GM23338 (cell line): ENCODE measurements at regions not wholly inside any gene's neighbourhood (a gene's known extent, or its start where the extent isn't known, plus 50 kb on each side); places are given as distances from the start of the nearest gene placed in this dataset.

Experiments used
- ATAC-seq: fragments of 200-7000 bp; cut with Tn5 transposase; 3 replicates; pipeline ENCODE4 v1.9.1; 2020
- DNase-seq: peaks from one replicate; pipeline ENCODE4 v3.0.0-alpha.2; 2015; ENCODE audit warnings: low spot score
- H2AFZ ChIP-seq: fragments of 200-600 bp; sonication (generic); 2 replicates; pipeline ENCODE4 v1.8.0; 2016; ENCODE audit warnings: antibody characterized with exemption, mild to moderate bottlenecking, moderate library complexity
- H3F3A ChIP-seq: fragments of 200-600 bp; sonication (generic); replicated peaks from 2 replicates; pipeline ENCODE4 v1.8.0; 2017; ENCODE audit warnings: antibody characterized with exemption, mixed run types, low read depth
- H3K27ac ChIP-seq: fragments of 200-600 bp; sonication (generic); 2 replicates; pipeline ENCODE4 v1.6.1; 2016; ENCODE audit warnings: low read depth
- H3K27me3 ChIP-seq: fragments of 200-600 bp; sonication (generic); 2 replicates; pipeline ENCODE4 v1.8.0; 2016; ENCODE audit warnings: mild to moderate bottlenecking, mixed run types, moderate library complexity; ENCODE audit not compliant: insufficient read depth
- H3K36me3 ChIP-seq: fragments of 200-600 bp; sonication (generic); 2 replicates; pipeline ENCODE4 v1.8.0; 2016; ENCODE audit warnings: mild to moderate bottlenecking; ENCODE audit not compliant: insufficient read depth
- H3K4me1 ChIP-seq: fragments of 200-600 bp; sonication (generic); 2 replicates; pipeline ENCODE4 v1.8.0; 2016; ENCODE audit warnings: mild to moderate bottlenecking, moderate library complexity; ENCODE audit not compliant: insufficient read depth
- H3K4me2 ChIP-seq: fragments of 200-600 bp; sonication (generic); 2 replicates; pipeline ENCODE4 v1.7.1; 2017; ENCODE audit warnings: mixed run types
- H3K4me3 ChIP-seq: fragments of 200-600 bp; sonication (generic); 2 replicates; pipeline ENCODE4 v1.6.1; 2016; ENCODE audit warnings: mixed run types
- H3K79me2 ChIP-seq: fragments of 200-600 bp; sonication (generic); replicated peaks from 2 replicates; pipeline ENCODE4 v1.8.0; 2017; ENCODE audit warnings: mild to moderate bottlenecking; ENCODE audit not compliant: insufficient read depth
- H3K9me2 ChIP-seq: fragments of 200-600 bp; sonication (generic); 2 replicates; pipeline ENCODE4 v1.8.0; 2017; ENCODE audit not compliant: insufficient read depth
- H4K20me1 ChIP-seq: fragments of 200-600 bp; sonication (generic); replicated peaks from 2 replicates; pipeline ENCODE4 v1.8.0; 2017; ENCODE audit warnings: mild to moderate bottlenecking; ENCODE audit not compliant: insufficient read depth
- H3K27ac Mint-ChIP-seq: 2 replicates; pipeline ENCODE4 v1.8.0; 2020; ENCODE audit warnings: inconsistent platforms, mild to moderate bottlenecking, moderate library complexity, mixed read lengths
- H3K27me3 Mint-ChIP-seq: 3 replicates; pipeline ENCODE4 v1.8.0; 2022; ENCODE audit warnings: low read depth, mild to moderate bottlenecking, moderate library complexity, mixed read lengths, inconsistent platforms; ENCODE audit not compliant: insufficient read depth, poor library complexity
- H3K36me3 Mint-ChIP-seq: 3 replicates; pipeline ENCODE4 v1.8.0; 2021; ENCODE audit warnings: low read depth, mild to moderate bottlenecking, inconsistent platforms, moderate library complexity, mixed read lengths
- H3K4me1 Mint-ChIP-seq: 3 replicates; pipeline ENCODE4 v1.8.0; 2020; ENCODE audit warnings: mild to moderate bottlenecking, inconsistent platforms, mixed read lengths
- H3K4me3 Mint-ChIP-seq: 3 replicates; pipeline ENCODE4 v1.8.0; 2021; ENCODE audit warnings: moderate library complexity, mild to moderate bottlenecking, inconsistent platforms, mixed read lengths
- H3K9me3 Mint-ChIP-seq: 3 replicates; pipeline ENCODE4 v1.8.0; 2020; ENCODE audit warnings: moderate library complexity, mild to moderate bottlenecking, inconsistent platforms, mixed read lengths
- CREB1 ChIP-seq: fragments of 250-450 bp; sonication (Bioruptor Pico); IDR thresholded peaks from 2 replicates; pipeline ENCODE4 v1.5.0; 2020; ENCODE audit warnings: low read depth, mild to moderate bottlenecking, moderate library complexity
- EZH2phosphoT487 ChIP-seq: fragments of 200-600 bp; sonication (generic); IDR thresholded peaks from one replicate; pipeline ENCODE4 v1.8.1; 2018; ENCODE audit warnings: antibody characterized with exemption; ENCODE audit not compliant: unreplicated experiment
- JUNB ChIP-seq: IDR thresholded peaks from one replicate; pipeline ENCODE4 v1.6.1; 2016; ENCODE audit warnings: antibody characterized with exemption; ENCODE audit not compliant: unreplicated experiment
- POLR2AphosphoS5 ChIP-seq: IDR thresholded peaks from 2 replicates; pipeline ENCODE4 v1.6.1; 2016; ENCODE audit warnings: antibody characterized with exemption, low read depth
- STAT1 ChIP-seq: IDR thresholded peaks from one replicate; pipeline ENCODE4 v1.6.1; 2016; ENCODE audit warnings: antibody characterized with exemption; ENCODE audit not compliant: unreplicated experiment
- ZNF114 ChIP-seq: fragments of 250-450 bp; sonication (Bioruptor Pico); IDR thresholded peaks from 2 replicates; pipeline ENCODE4 v1.5.0; 2020; ENCODE audit warnings: mild to moderate bottlenecking, moderate library complexity
- ZNF331 ChIP-seq: fragments of 250-450 bp; sonication (Bioruptor Pico); IDR thresholded peaks from 2 replicates; pipeline ENCODE4 v1.5.0; 2020; ENCODE audit warnings: low read depth, mild to moderate bottlenecking, moderate library complexity
- TF ChIP-seq, protein P1 (sequence below): IDR thresholded peaks from one replicate; pipeline ENCODE4 v1.6.1; 2018; ENCODE audit warnings: antibody characterized with exemption; ENCODE audit not compliant: unreplicated experiment
- TF ChIP-seq, protein P2 (sequence below): fragments of 250-450 bp; sonication (Bioruptor Pico); IDR thresholded peaks from 2 replicates; pipeline ENCODE4 v1.5.0; 2020; ENCODE audit warnings: mild to moderate bottlenecking, moderate library complexity

DNA sequence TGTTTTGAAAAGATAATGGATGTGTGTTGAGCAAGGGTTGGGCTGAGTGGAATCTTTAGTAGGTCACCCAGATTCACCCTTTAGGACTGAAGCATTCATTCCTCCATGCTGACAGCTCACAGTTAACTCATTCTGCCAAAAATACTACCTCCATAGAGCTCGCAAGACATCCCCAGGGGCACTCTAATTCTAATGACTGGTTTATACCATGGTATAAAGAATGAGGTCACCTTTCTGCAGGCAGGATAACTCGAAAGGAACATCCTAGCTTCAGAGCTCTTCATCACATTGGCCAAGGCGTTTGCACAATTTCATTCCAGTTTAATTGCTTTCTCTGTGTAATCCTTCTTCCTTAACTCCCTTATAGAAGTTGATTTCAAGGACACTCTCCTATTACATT lies 1257.2 kb upstream of the EYS start:
- Mint-ChIP-seq H3K36me3 (no peaks in the 10 kb centered on the region; the same call in 2 of the 3 replicates), H3K27me3 (peaks cover 4% of the 10 kb centered on the region), H3K9me3 (peaks cover 13% of the 10 kb centered on the region), H3K27ac (no peak overlapping the region), H3K4me3 (no peak overlapping the region), H3K4me1 (no peaks in the 10 kb centered on the region; the same call in 2 of the 3 replicates)
- no peaks in the 10 kb centered on the region for H3K4me1 ChIP-seq
- H2AFZ ChIP-seq: no peak overlapping the region
- no peaks in the 10 kb centered on the region for H3K79me2 ChIP-seq
- DNase-seq (no peak), ATAC-seq (no peak)
- H4K20me1 ChIP-seq: no peaks in the 10 kb centered on the region
- H3K4me2 ChIP-seq: no peak overlapping the region
- no peaks in the 10 kb centered on the region for H3F3A ChIP-seq
- peaks cover 3% of the 10 kb centered on the region; the same call in 1 of the 2 replicates for H3K9me2 ChIP-seq
- H3K4me3 ChIP-seq: no peak overlapping the region
- H3K27ac ChIP-seq: no peak overlapping the region
- H3K27me3 ChIP-seq: no peaks in the 10 kb centered on the region
- TF ChIP-seq, protein P1, sequence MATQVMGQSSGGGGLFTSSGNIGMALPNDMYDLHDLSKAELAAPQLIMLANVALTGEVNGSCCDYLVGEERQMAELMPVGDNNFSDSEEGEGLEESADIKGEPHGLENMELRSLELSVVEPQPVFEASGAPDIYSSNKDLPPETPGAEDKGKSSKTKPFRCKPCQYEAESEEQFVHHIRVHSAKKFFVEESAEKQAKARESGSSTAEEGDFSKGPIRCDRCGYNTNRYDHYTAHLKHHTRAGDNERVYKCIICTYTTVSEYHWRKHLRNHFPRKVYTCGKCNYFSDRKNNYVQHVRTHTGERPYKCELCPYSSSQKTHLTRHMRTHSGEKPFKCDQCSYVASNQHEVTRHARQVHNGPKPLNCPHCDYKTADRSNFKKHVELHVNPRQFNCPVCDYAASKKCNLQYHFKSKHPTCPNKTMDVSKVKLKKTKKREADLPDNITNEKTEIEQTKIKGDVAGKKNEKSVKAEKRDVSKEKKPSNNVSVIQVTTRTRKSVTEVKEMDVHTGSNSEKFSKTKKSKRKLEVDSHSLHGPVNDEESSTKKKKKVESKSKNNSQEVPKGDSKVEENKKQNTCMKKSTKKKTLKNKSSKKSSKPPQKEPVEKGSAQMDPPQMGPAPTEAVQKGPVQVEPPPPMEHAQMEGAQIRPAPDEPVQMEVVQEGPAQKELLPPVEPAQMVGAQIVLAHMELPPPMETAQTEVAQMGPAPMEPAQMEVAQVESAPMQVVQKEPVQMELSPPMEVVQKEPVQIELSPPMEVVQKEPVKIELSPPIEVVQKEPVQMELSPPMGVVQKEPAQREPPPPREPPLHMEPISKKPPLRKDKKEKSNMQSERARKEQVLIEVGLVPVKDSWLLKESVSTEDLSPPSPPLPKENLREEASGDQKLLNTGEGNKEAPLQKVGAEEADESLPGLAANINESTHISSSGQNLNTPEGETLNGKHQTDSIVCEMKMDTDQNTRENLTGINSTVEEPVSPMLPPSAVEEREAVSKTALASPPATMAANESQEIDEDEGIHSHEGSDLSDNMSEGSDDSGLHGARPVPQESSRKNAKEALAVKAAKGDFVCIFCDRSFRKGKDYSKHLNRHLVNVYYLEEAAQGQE: no peak
- H3K36me3 ChIP-seq: no peaks in the 10 kb centered on the region

DNA sequence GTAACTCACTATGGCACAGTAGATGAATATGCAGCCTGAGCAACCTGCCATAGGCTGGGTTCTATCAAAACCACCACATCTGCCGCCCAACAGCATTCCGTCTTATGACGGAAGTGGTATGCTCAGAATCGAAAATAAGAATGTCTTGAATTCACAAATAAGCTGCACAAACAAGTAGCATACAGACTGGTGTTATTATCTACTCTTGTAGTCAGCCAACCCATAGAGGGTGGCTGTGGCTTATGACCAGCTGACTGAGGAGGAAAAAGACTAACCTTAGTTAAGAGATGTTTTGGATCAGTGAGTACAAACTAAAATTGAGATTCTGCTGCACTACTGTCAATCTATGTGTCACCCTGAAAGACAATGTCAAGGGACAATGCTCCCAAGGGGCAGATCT lies 1255.1 kb upstream of the EYS start:
- no peaks in the 10 kb centered on the region for H3K36me3 ChIP-seq
- H3K27me3 ChIP-seq: no peaks in the 10 kb centered on the region
- Mint-ChIP-seq H3K27me3 (peaks cover 4% of the 10 kb centered on the region), H3K4me1 (no peaks in the 10 kb centered on the region; the same call in 2 of the 3 replicates), H3K4me3 (no peak overlapping the region), H3K9me3 (peaks cover 17% of the 10 kb centered on the region), H3K27ac (no peak overlapping the region), H3K36me3 (no peaks in the 10 kb centered on the region; the same call in 2 of the 3 replicates)
- H3K9me2 ChIP-seq: peaks cover 3% of the 10 kb centered on the region; the same call in 1 of the 2 replicates
- DNase-seq (no peak), ATAC-seq (no peak)
- H2AFZ ChIP-seq: no peak overlapping the region; the same call in 1 of the 2 replicates
- H3F3A ChIP-seq: no peaks in the 10 kb centered on the region
- H3K27ac ChIP-seq: no peak overlapping the region
- H3K4me1 ChIP-seq: no peaks in the 10 kb centered on the region
- no peak overlapping the region for H3K4me2 ChIP-seq
- H4K20me1 ChIP-seq: no peaks in the 10 kb centered on the region
- H3K4me3 ChIP-seq: no peak overlapping the region
- no peaks in the 10 kb centered on the region for H3K79me2 ChIP-seq
- TF ChIP-seq JUNB (no peak), POLR2AphosphoS5 (no peak), STAT1 (no peak), ZNF331 (CRISPR knock-in tag) (no peak), ZNF114 (CRISPR knock-in tag) (no peak), EZH2phosphoT487 (no peak), CREB1 (CRISPR knock-in tag) (no peak)
- TF ChIP-seq, protein P2, sequence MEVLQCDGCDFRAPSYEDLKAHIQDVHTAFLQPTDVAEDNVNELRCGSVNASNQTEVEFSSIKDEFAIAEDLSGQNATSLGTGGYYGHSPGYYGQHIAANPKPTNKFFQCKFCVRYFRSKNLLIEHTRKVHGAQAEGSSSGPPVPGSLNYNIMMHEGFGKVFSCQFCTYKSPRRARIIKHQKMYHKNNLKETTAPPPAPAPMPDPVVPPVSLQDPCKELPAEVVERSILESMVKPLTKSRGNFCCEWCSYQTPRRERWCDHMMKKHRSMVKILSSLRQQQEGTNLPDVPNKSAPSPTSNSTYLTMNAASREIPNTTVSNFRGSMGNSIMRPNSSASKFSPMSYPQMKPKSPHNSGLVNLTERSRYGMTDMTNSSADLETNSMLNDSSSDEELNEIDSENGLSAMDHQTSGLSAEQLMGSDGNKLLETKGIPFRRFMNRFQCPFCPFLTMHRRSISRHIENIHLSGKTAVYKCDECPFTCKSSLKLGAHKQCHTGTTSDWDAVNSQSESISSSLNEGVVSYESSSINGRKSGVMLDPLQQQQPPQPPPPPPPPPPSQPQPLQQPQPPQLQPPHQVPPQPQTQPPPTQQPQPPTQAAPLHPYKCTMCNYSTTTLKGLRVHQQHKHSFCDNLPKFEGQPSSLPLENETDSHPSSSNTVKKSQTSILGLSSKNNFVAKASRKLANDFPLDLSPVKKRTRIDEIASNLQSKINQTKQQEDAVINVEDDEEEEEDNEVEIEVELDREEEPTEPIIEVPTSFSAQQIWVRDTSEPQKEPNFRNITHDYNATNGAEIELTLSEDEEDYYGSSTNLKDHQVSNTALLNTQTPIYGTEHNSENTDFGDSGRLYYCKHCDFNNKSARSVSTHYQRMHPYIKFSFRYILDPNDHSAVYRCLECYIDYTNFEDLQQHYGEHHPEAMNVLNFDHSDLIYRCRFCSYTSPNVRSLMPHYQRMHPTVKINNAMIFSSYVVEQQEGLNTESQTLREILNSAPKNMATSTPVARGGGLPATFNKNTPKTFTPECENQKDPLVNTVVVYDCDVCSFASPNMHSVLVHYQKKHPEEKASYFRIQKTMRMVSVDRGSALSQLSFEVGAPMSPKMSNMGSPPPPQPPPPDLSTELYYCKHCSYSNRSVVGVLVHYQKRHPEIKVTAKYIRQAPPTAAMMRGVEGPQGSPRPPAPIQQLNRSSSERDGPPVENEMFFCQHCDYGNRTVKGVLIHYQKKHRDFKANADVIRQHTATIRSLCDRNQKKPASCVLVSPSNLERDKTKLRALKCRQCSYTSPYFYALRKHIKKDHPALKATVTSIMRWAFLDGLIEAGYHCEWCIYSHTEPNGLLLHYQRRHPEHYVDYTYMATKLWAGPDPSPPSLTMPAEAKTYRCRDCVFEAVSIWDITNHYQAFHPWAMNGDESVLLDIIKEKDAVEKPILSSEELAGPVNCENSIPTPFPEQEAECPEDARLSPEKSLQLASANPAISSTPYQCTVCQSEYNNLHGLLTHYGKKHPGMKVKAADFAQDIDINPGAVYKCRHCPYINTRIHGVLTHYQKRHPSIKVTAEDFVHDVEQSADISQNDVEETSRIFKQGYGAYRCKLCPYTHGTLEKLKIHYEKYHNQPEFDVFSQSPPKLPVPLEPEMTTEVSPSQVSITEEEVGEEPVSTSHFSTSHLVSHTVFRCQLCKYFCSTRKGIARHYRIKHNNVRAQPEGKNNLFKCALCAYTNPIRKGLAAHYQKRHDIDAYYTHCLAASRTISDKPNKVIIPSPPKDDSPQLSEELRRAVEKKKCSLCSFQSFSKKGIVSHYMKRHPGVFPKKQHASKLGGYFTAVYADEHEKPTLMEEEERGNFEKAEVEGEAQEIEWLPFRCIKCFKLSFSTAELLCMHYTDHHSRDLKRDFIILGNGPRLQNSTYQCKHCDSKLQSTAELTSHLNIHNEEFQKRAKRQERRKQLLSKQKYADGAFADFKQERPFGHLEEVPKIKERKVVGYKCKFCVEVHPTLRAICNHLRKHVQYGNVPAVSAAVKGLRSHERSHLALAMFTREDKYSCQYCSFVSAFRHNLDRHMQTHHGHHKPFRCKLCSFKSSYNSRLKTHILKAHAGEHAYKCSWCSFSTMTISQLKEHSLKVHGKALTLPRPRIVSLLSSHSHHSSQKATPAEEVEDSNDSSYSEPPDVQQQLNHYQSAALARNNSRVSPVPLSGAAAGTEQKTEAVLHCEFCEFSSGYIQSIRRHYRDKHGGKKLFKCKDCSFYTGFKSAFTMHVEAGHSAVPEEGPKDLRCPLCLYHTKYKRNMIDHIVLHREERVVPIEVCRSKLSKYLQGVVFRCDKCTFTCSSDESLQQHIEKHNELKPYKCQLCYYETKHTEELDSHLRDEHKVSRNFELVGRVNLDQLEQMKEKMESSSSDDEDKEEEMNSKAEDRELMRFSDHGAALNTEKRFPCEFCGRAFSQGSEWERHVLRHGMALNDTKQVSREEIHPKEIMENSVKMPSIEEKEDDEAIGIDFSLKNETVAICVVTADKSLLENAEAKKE (CRISPR knock-in tag): no peak
- TF ChIP-seq, protein P1: no peak
